ENCODE measurements at regions not wholly inside any gene's neighbourhood (a gene's known extent, or its start where the extent isn't known, plus 50 kb on each side); places are given as distances from the start of the nearest gene placed in this dataset.

DNA sequence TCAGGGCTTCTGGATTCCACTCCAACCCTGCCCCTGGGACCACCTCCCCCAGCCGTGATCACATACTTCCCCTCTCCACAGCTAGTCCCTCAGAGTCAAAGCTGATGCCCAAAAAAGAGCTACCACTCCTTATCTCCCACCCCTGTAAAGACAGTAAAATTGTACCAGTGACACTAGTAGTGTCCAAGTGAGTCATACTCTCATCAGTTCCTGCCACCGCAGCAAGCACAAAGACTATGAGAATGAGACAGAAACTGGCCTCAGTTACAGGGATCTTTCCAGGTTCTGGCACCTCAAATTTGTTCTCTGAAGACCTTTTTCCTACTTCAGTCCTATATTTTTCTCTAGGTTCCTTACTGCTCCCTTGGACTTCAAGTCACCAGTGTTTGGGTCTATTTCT lies 144.2 kb downstream of the SPRY2 start:
- Histone ChIP-seq H3K36me3 (ENCODE audit: control insufficient read depth, insufficient read depth, low read length) (no peaks in the 10 kb centered on the region), H4K20me1 (ENCODE audit: insufficient read depth, low read length) (no peaks in the 10 kb centered on the region), H4K91ac (ENCODE audit: insufficient read depth, low read depth, low read length) (no peak overlapping the region), H2AFZ (replicated peaks; ENCODE audit: low read length, poor library complexity) (no peak overlapping the region), H2AK5ac (ENCODE audit: low read depth, low read length) (no peak overlapping the region), H4K5ac (ENCODE audit: low read depth, low read length) (no peak overlapping the region), H3K4ac (ENCODE audit: low read depth, low read length) (no peak overlapping the region), H3K4me2 (ENCODE audit: low read depth, low read length) (no peak overlapping the region), H2BK20ac (ENCODE audit: low read depth, low read length) (no peak overlapping the region; the same call in 1 of the 2 replicates), H3K27ac (ENCODE audit: insufficient read depth, low read length) (no peak overlapping the region), H3K9me3 (ENCODE audit: control insufficient read depth, insufficient read depth, low read length) (no peaks in the 10 kb centered on the region), H2BK15ac (ENCODE audit: low read depth, low read length) (no peak overlapping the region), H3K9ac (ENCODE audit: low read depth, low read length) (no peak overlapping the region), H3K79me1 (ENCODE audit: low read depth in 1 of 2, low read length in 2 of 2) (no peaks in the 10 kb centered on the region), H3K23ac (ENCODE audit: low read depth, low read length) (no peak overlapping the region), H3K4me3 (ENCODE audit: insufficient read depth, low read depth, low read length) (no peak overlapping the region), H3K18ac (ENCODE audit: low read depth, low read length) (no peak overlapping the region), H2BK5ac (ENCODE audit: low read depth, low read length, poor library complexity, severe bottlenecking) (no peak overlapping the region), H3K27me3 (ENCODE audit: control insufficient read depth, insufficient read depth, low read length) (no peaks in the 10 kb centered on the region), H3K4me1 (ENCODE audit: control insufficient read depth, insufficient read depth, low read length) (no peaks in the 10 kb centered on the region; the same call in 1 of the 2 replicates), H3K56ac (ENCODE audit: extremely low read depth, insufficient read depth, low read length) (no peak overlapping the region), H3K9me1 (ENCODE audit: insufficient read depth, low read length) (no peaks in the 10 kb centered on the region), H2AK9ac (replicated peaks; ENCODE audit: low read depth, low read length, poor library complexity) (no peak overlapping the region), H2BK120ac (ENCODE audit: low read depth, low read length) (no peak overlapping the region), H3K14ac (replicated peaks; ENCODE audit: low read depth, low read length) (no peak overlapping the region), H4K8ac (ENCODE audit: low read depth in 2 of 2, low read length in 2 of 2) (no peak overlapping the region)
- ChIA-PET POLR2A (ENCODE audit: unreplicated experiment) (no interaction called here), CTCF (no interaction called here)
- DNase-seq: peak; percentile 13
- no peak for ATAC-seq (ENCODE audit: low read depth)
- intact Hi-C loops (cut with micrococcal nuclease) (no loop called here), in situ Hi-C loops (cut with MboI; ENCODE audit: low sequenced_read_pairs) (no loop called here), dilution Hi-C loops (cut with HindIII; ENCODE audit: low sequenced_read_pairs, unreplicated experiment) (no loop called here)
- TF ChIP-seq BHLHE40 (IDR thresholded peaks at IDR 0.05; ENCODE audit: low read depth, low read length): no peak
- TF ChIP-seq, protein P1, sequence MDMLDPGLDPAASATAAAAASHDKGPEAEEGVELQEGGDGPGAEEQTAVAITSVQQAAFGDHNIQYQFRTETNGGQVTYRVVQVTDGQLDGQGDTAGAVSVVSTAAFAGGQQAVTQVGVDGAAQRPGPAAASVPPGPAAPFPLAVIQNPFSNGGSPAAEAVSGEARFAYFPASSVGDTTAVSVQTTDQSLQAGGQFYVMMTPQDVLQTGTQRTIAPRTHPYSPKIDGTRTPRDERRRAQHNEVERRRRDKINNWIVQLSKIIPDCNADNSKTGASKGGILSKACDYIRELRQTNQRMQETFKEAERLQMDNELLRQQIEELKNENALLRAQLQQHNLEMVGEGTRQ (IDR thresholded peaks at IDR 0.05; ENCODE audit: low read depth, low read length): no peak
- TF ChIP-seq MAFK (IDR thresholded peaks at IDR 0.05; ENCODE audit: low read depth, low read length): no peak
- TF ChIP-seq RFX5 (IDR thresholded peaks at IDR 0.05; ENCODE audit: low read depth, low read length): no peak
- TF ChIP-seq CTCF (conservative IDR thresholded peaks at IDR 0.05; ENCODE audit: low read depth, low read length): no peak
- TF ChIP-seq SMC3 (IDR thresholded peaks at IDR 0.05; ENCODE audit: low read depth, low read length): no peak
- no peak for TF ChIP-seq RCOR1 (IDR thresholded peaks at IDR 0.05; ENCODE audit: insufficient replicate concordance, low read length)
- TF ChIP-seq CEBPB (IDR thresholded peaks at IDR 0.05; ENCODE audit: low read depth, low read length): no peak
- no peak for TF ChIP-seq MXI1 (IDR thresholded peaks at IDR 0.05; ENCODE audit: borderline replicate concordance, low read depth, low read length)
- no peak for TF ChIP-seq MAZ (IDR thresholded peaks at IDR 0.05; ENCODE audit: borderline replicate concordance, low read depth, low read length)
- no peak for TF ChIP-seq FOS (IDR thresholded peaks at IDR 0.05; ENCODE audit: low read depth, low read length)
- TF ChIP-seq RAD21 (IDR thresholded peaks at IDR 0.05; ENCODE audit: low read length): no peak
- TF ChIP-seq CHD1 (IDR thresholded peaks at IDR 0.05; ENCODE audit: low read depth, low read length): no peak
- no peak for TF ChIP-seq NFE2L2 (IDR thresholded peaks at IDR 0.05; ENCODE audit: low read depth, low read length)
- no TSS peak for BruUV-seq (replicated peaks)
- 50% methylated on average over 1 of the region's 2 CpGs; no CpG with 5 or more reads in 1 of the 2 experiments for WGBS, 2 experiments (ENCODE audit: extremely low coverage in 2 of 2, insufficient read length in 1 of 2)

All from IMR-90 (cell line).